ENCODE measurements at regions not wholly inside any gene's neighbourhood (a gene's known extent, or its start where the extent isn't known, plus 50 kb on each side); places are given as distances from the start of the nearest gene placed in this dataset.

- Histone ChIP-seq H3K4me3 (ENCODE audit: low read depth, low read length) (no peak overlapping the region), H3K9ac (ENCODE audit: low read length) (no peak overlapping the region), H3K36me3 (ENCODE audit: control insufficient read depth, insufficient read depth, low read length) (no peaks in the 10 kb centered on the region), H3K27me3 (ENCODE audit: control insufficient read depth, insufficient read depth, low read length) (no peaks in the 10 kb centered on the region), H3K9me3 (ENCODE audit: control insufficient read depth, insufficient read depth, low read depth, low read length) (no peaks in the 10 kb centered on the region), H3K27ac (ENCODE audit: low read depth, low read length) (no peak overlapping the region), H3K4me1 (ENCODE audit: control insufficient read depth, insufficient read depth, low read length) (no peaks in the 10 kb centered on the region)
These were observed 102.7 kb upstream of the IVNS1ABP start for GRCh38 chr1:185419718-185420117.

GRCh38 chr1:185418472-185418871, 101.4 kb upstream of the IVNS1ABP start:
- H3K9ac ChIP-seq (ENCODE audit: low read length): no peak overlapping the region
- no peaks in the 10 kb centered on the region for H3K4me1 ChIP-seq (ENCODE audit: control insufficient read depth, insufficient read depth, low read length)
- H3K9me3 ChIP-seq (ENCODE audit: control insufficient read depth, insufficient read depth, low read depth, low read length): no peaks in the 10 kb centered on the region
- no peaks in the 10 kb centered on the region for H3K27me3 ChIP-seq (ENCODE audit: control insufficient read depth, insufficient read depth, low read length)
- H3K27ac ChIP-seq (ENCODE audit: low read depth, low read length): no peak overlapping the region
- no peak overlapping the region for H3K4me3 ChIP-seq (ENCODE audit: low read depth, low read length)
- no peaks in the 10 kb centered on the region for H3K36me3 ChIP-seq (ENCODE audit: control insufficient read depth, insufficient read depth, low read length)

- Histone ChIP-seq H3K9me3 (ENCODE audit: control insufficient read depth, insufficient read depth, low read depth, low read length) (no peaks in the 10 kb centered on the region), H3K27me3 (ENCODE audit: control insufficient read depth, insufficient read depth, low read length) (no peaks in the 10 kb centered on the region), H3K36me3 (ENCODE audit: control insufficient read depth, insufficient read depth, low read length) (no peaks in the 10 kb centered on the region), H3K4me3 (ENCODE audit: low read depth, low read length) (no peak overlapping the region), H3K27ac (ENCODE audit: low read depth, low read length) (no peak overlapping the region), H3K9ac (ENCODE audit: low read length) (no peak overlapping the region), H3K4me1 (ENCODE audit: control insufficient read depth, insufficient read depth, low read length) (no peaks in the 10 kb centered on the region)
These were observed 95.5 kb upstream of the IVNS1ABP start for GRCh38 chr1:185412385-185413087.

GRCh38 chr1:185409763-185410528, 92.9 kb upstream of the IVNS1ABP start:
- Histone ChIP-seq H3K4me3 (ENCODE audit: low read depth, low read length) (no peak overlapping the region), H3K9ac (ENCODE audit: low read length) (no peak overlapping the region), H3K27ac (ENCODE audit: low read depth, low read length) (no peak overlapping the region), H3K9me3 (ENCODE audit: control insufficient read depth, insufficient read depth, low read depth, low read length) (no peaks in the 10 kb centered on the region), H3K27me3 (ENCODE audit: control insufficient read depth, insufficient read depth, low read length) (no peaks in the 10 kb centered on the region), H3K36me3 (ENCODE audit: control insufficient read depth, insufficient read depth, low read length) (no peaks in the 10 kb centered on the region), H3K4me1 (ENCODE audit: control insufficient read depth, insufficient read depth, low read length) (no peaks in the 10 kb centered on the region)

- Histone ChIP-seq H3K9me3 (ENCODE audit: control insufficient read depth, insufficient read depth, low read depth, low read length) (no peaks in the 10 kb centered on the region), H3K27ac (ENCODE audit: low read depth, low read length) (no peak overlapping the region), H3K27me3 (ENCODE audit: control insufficient read depth, insufficient read depth, low read length) (no peaks in the 10 kb centered on the region), H3K36me3 (ENCODE audit: control insufficient read depth, insufficient read depth, low read length) (no peaks in the 10 kb centered on the region), H3K4me1 (ENCODE audit: control insufficient read depth, insufficient read depth, low read length) (no peaks in the 10 kb centered on the region), H3K9ac (ENCODE audit: low read length) (no peak overlapping the region), H3K4me3 (ENCODE audit: low read depth, low read length) (no peak overlapping the region)
These were observed 92.3 kb upstream of the IVNS1ABP start for GRCh38 chr1:185409345-185409744.

GRCh38 chr1:185408700-185409270, 91.7 kb upstream of the IVNS1ABP start:
- no peaks in the 10 kb centered on the region for H3K4me1 ChIP-seq (ENCODE audit: control insufficient read depth, insufficient read depth, low read length)
- H3K36me3 ChIP-seq (ENCODE audit: control insufficient read depth, insufficient read depth, low read length): no peaks in the 10 kb centered on the region
- no peak overlapping the region for H3K4me3 ChIP-seq (ENCODE audit: low read depth, low read length)
- no peaks in the 10 kb centered on the region for H3K9me3 ChIP-seq (ENCODE audit: control insufficient read depth, insufficient read depth, low read depth, low read length)
- H3K27me3 ChIP-seq (ENCODE audit: control insufficient read depth, insufficient read depth, low read length): no peaks in the 10 kb centered on the region
- H3K27ac ChIP-seq (ENCODE audit: low read depth, low read length): no peak overlapping the region
- no peak overlapping the region for H3K9ac ChIP-seq (ENCODE audit: low read length)

GRCh38 chr1:185406691-185407009, 89.6 kb upstream of the IVNS1ABP start:
- no peak overlapping the region for H3K27ac ChIP-seq (ENCODE audit: low read depth, low read length)
- H3K36me3 ChIP-seq (ENCODE audit: control insufficient read depth, insufficient read depth, low read length): no peaks in the 10 kb centered on the region
- no peaks in the 10 kb centered on the region for H3K9me3 ChIP-seq (ENCODE audit: control insufficient read depth, insufficient read depth, low read depth, low read length)
- peaks cover 8% of the 10 kb centered on the region; the same call in 1 of the 2 replicates for H3K4me1 ChIP-seq (ENCODE audit: control insufficient read depth, insufficient read depth, low read length)
- H3K4me3 ChIP-seq (ENCODE audit: low read depth, low read length): no peak overlapping the region
- no peaks in the 10 kb centered on the region for H3K27me3 ChIP-seq (ENCODE audit: control insufficient read depth, insufficient read depth, low read length)
- no peak overlapping the region for H3K9ac ChIP-seq (ENCODE audit: low read length)

GRCh38 chr1:185406006-185406690, 89.1 kb upstream of the IVNS1ABP start:
- Histone ChIP-seq H3K36me3 (ENCODE audit: control insufficient read depth, insufficient read depth, low read length) (no peaks in the 10 kb centered on the region), H3K9ac (ENCODE audit: low read length) (no peak overlapping the region), H3K4me1 (ENCODE audit: control insufficient read depth, insufficient read depth, low read length) (peaks cover 10% of the 10 kb centered on the region; the same call in 1 of the 2 replicates), H3K27ac (ENCODE audit: low read depth, low read length) (no peak overlapping the region), H3K4me3 (ENCODE audit: low read depth, low read length) (no peak overlapping the region), H3K9me3 (ENCODE audit: control insufficient read depth, insufficient read depth, low read depth, low read length) (no peaks in the 10 kb centered on the region), H3K27me3 (ENCODE audit: control insufficient read depth, insufficient read depth, low read length) (no peaks in the 10 kb centered on the region)

GRCh38 chr1:185404907-185405568, 88.0 kb upstream of the IVNS1ABP start:
- Histone ChIP-seq H3K27ac (ENCODE audit: low read depth, low read length) (no peak overlapping the region), H3K27me3 (ENCODE audit: control insufficient read depth, insufficient read depth, low read length) (no peaks in the 10 kb centered on the region), H3K9me3 (ENCODE audit: control insufficient read depth, insufficient read depth, low read depth, low read length) (no peaks in the 10 kb centered on the region), H3K9ac (ENCODE audit: low read length) (no peak overlapping the region), H3K4me1 (ENCODE audit: control insufficient read depth, insufficient read depth, low read length) (peaks cover 14% of the 10 kb centered on the region), H3K4me3 (ENCODE audit: low read depth, low read length) (no peak overlapping the region), H3K36me3 (ENCODE audit: control insufficient read depth, insufficient read depth, low read length) (no peaks in the 10 kb centered on the region)

- no peak overlapping the region for H3K27ac ChIP-seq (ENCODE audit: low read depth, low read length)
- H3K27me3 ChIP-seq (ENCODE audit: control insufficient read depth, insufficient read depth, low read length): no peaks in the 10 kb centered on the region
- H3K9me3 ChIP-seq (ENCODE audit: control insufficient read depth, insufficient read depth, low read depth, low read length): no peaks in the 10 kb centered on the region
- H3K9ac ChIP-seq (ENCODE audit: low read length): no peak overlapping the region
- H3K36me3 ChIP-seq (ENCODE audit: control insufficient read depth, insufficient read depth, low read length): no peaks in the 10 kb centered on the region
- peaks cover 16% of the 10 kb centered on the region for H3K4me1 ChIP-seq (ENCODE audit: control insufficient read depth, insufficient read depth, low read length)
- no peak overlapping the region for H3K4me3 ChIP-seq (ENCODE audit: low read depth, low read length)
These were observed 87.2 kb upstream of the IVNS1ABP start for GRCh38 chr1:185404291-185404690.
